ENCODE measurements at regions not wholly inside any gene's neighbourhood (a gene's known extent, or its start where the extent isn't known, plus 50 kb on each side); places are given as distances from the start of the nearest gene placed in this dataset.

DNA sequence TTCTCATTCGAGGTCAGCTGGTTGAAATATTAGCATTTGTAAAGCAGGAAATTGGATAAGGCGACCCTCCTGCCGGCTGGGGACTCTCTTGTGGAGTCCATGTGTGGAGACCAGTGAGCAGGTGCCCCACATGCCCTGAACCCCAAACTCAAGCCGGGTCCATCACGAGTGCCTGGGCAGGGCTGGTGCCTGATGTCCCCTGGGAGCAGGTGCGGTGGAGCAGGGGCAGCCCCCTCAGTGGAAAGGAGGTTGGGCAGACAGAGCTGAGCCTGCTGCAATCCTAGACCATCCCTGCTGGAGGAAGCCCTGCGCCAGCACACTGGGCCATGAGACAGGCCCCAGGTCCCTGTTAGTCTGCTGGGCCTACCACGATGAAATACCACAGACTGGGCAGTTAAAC is 395.6 kb downstream of the NPHP4 start:
- TF ChIP-seq, protein P1, sequence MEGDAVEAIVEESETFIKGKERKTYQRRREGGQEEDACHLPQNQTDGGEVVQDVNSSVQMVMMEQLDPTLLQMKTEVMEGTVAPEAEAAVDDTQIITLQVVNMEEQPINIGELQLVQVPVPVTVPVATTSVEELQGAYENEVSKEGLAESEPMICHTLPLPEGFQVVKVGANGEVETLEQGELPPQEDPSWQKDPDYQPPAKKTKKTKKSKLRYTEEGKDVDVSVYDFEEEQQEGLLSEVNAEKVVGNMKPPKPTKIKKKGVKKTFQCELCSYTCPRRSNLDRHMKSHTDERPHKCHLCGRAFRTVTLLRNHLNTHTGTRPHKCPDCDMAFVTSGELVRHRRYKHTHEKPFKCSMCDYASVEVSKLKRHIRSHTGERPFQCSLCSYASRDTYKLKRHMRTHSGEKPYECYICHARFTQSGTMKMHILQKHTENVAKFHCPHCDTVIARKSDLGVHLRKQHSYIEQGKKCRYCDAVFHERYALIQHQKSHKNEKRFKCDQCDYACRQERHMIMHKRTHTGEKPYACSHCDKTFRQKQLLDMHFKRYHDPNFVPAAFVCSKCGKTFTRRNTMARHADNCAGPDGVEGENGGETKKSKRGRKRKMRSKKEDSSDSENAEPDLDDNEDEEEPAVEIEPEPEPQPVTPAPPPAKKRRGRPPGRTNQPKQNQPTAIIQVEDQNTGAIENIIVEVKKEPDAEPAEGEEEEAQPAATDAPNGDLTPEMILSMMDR (IDR thresholded peaks at IDR 0.05) = no peak
- Histone ChIP-seq H3K27ac (no peak overlapping the region), H3K4me3 (no peak overlapping the region)
- peak; percentile 67 for DNase-seq (ENCODE audit: low spot score)

DNA sequence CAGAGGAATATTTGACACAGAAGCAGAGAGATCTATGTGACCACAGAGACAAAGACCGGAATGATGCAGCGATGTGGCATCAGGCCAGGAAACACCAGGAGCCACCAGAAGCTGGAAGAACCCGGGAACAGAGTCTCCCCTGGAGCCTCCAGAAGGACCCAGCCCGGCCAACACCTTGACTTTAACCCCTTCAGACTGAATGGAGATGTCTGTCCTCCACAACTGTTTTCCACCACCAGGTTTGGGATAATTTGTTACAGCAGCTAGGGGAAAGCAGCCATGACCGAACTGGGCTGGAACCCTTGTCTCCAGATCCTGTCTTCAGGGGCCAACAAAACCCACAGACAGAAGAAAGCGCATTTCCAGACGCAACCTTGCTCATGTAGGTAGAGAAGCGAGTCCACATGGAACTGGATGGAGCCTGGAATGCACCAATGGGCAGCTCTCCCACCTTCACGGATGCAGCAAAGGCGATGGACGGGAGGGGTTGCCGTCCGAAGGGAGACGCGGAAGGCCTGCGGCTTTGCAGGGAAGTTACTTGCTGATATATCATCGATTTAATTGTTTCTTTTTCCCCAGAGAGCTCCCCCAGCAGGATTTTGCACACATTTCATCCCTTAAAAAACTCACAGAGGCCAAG is 396.6 kb downstream of the NPHP4 start:
- Histone ChIP-seq H3K4me3 (no peak overlapping the region), H3K27ac (no peak overlapping the region)
- TF ChIP-seq, protein P1 (IDR thresholded peaks at IDR 0.05) = no peak
- DNase-seq (ENCODE audit: low spot score) = peak; percentile 43

DNA sequence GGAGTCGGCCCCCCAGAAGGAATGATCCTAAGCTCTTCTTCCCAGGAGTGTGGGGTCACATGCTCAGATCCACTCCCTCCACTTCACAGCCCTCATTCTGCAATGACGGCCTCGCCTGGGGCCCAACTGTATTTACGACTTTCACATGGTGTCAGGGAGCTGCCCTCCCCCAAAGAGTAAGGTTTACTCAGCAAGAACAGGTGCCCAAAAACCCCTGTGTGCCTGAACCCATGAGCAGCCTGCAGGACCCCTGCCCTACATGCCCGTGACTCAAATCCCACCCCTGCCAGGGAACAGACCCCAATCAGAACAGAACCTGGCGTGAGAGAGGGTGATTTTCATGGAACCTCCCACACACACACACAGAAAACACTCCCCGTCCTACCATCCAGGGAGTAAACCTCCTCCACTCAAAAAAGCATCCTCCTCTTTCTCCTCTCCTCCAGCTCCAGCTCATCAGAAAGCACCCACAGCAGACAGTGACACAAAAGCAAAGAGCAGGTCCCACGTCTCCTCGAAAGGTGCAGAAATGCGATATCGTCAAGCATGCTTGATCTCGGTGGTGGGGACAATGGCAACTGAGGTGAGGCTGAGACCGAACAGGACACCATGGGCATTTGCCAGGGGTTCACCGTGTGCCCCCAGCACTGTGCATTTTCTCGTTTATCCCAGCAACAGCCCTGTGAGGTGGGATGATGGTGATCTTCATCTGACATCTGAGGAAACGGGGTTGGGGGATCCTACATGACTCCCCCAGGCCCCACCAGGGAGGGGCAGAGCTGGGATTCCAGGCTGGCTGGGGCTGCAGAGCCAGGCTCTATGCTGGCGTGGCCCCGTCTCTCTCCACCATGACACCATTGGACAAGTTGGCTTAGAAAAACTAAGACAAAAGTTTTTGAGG is 397.9 kb downstream of the NPHP4 start:
- peak; percentile 55 for DNase-seq (ENCODE audit: low spot score)
- H3K4me3 ChIP-seq = no peak overlapping the region
- TF ChIP-seq, protein P1 (IDR thresholded peaks at IDR 0.05) = no peak

DNA sequence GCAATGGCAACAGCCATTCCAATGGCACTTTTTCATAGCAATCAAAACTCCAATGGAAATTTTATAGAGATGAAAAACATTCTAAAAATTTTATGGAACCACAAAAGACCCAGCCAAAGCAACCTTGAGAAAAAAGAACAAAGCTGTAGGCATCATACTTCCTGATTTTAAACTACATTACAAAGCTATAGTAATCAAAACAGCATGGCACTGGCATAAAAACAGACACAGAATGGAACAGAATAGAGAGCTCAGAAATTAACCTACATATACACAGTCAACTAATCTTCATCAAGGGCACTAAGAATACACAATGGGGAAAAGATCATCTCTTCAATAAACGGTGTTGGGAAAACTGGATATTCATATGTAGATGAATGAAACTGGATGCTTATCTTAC is 401.5 kb downstream of the NPHP4 start:
- TF ChIP-seq, protein P1 (IDR thresholded peaks at IDR 0.05) = no peak
- no peak overlapping the region for H3K4me3 ChIP-seq
- DNase-seq (ENCODE audit: low spot score) = no peak
- no peak overlapping the region for H3K27ac ChIP-seq

More for the DNA sequence above, 397.9 kb downstream of the NPHP4 start:
- H3K27ac ChIP-seq = no peak overlapping the region

DNA sequence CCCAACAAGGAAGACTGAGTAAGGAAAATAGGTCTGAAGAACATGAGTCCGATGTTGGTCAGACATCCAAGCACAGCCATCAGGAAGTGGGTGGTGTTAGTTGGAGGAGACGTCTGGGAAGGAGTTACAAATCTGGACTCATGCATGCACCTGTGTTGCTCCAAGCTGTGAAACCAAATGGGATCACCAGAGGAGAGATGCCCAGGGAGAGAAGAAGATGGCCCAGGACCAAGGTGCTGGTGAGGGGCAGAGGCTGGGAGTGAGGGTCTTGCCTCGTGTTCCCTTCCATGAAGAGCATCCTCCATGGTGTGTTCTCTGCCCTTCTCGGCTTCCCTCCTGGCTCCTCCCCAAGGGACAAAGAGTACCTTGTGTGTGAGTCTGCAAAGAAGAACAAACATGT is 405.6 kb downstream of the NPHP4 start:
- DNase-seq (ENCODE audit: low spot score) = no peak
- TF ChIP-seq, protein P1 (IDR thresholded peaks at IDR 0.05) = no peak

DNA sequence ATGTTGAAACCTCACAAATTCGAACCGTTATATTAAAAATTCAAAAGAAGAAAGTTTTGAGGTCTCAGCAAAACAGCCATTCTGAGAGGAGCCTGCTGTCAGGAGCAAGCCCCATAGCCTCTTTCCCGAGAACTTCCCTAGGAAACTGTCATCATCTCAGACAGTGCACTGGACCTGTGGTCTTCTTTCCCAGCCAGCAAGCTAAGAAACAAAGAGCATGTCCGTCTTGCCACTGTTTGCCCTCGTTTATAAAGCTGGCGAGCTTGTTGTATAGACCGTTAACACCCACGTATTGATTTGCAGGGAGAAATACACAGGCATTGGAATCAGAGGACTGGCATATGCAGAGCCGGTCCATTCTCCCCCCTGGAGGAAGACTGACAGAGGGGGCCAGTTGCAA is 407.0 kb downstream of the NPHP4 start:
- H3K27ac ChIP-seq = no peak overlapping the region
- no peak overlapping the region for H3K4me3 ChIP-seq
- DNase-seq (ENCODE audit: low spot score) = peak; percentile 21
- TF ChIP-seq, protein P1 (IDR thresholded peaks at IDR 0.05) = no peak

More for the DNA sequence above, 405.6 kb downstream of the NPHP4 start:
- H3K4me3 ChIP-seq = no peak overlapping the region
- H3K27ac ChIP-seq = no peak overlapping the region
